ENCODE measurements at regions not wholly inside any gene's neighbourhood (a gene's known extent, or its start where the extent isn't known, plus 50 kb on each side); places are given as distances from the start of the nearest gene placed in this dataset.
"Not testable (repeated sequence)": the region's sequence is repeated elsewhere in the genome, so short reads cannot be mapped to it uniquely, and the experiment has no call there.

- ATAC-seq (replicated peaks), result no peak
- Mint-ChIP-seq H3K36me3 (no peaks in the 10 kb centered on the region), H3K27me3 (no peaks in the 10 kb centered on the region), H3K4me1 (no peaks in the 10 kb centered on the region), H3K27ac (no peak overlapping the region), H3K4me3 (no peak overlapping the region), H3K9me3 (no peaks in the 10 kb centered on the region)
- no peak for DNase-seq
Measured at GRCh38 chr3:17830788-17831187, 88.4 kb upstream of the TBC1D5 start.

- Mint-ChIP-seq H3K4me1 (no peaks in the 10 kb centered on the region), H3K4me3 (no peak overlapping the region), H3K27ac (no peak overlapping the region), H3K9me3 (no peaks in the 10 kb centered on the region), H3K36me3 (no peaks in the 10 kb centered on the region), H3K27me3 (no peaks in the 10 kb centered on the region)
- ATAC-seq (replicated peaks) (no peak), DNase-seq (no peak)
Measured at GRCh38 chr3:17828388-17828787, 86.0 kb upstream of the TBC1D5 start.

GRCh38 chr3:17825298-17825697 is 82.9 kb upstream of the TBC1D5 start:
- no peaks in the 10 kb centered on the region for H3K36me3 Mint-ChIP-seq
- ATAC-seq (replicated peaks) (no peak), DNase-seq (no peak)
- H3K4me3 Mint-ChIP-seq, result no peak overlapping the region
- H3K4me1 Mint-ChIP-seq, result peaks cover 0 to 2% of the 10 kb centered on the region in 2 donors
- no peaks in the 10 kb centered on the region for H3K9me3 Mint-ChIP-seq
- H3K27ac Mint-ChIP-seq, result no peak overlapping the region
- no peaks in the 10 kb centered on the region for H3K27me3 Mint-ChIP-seq

- Mint-ChIP-seq H3K4me1 (peaks cover 0 to 2% of the 10 kb centered on the region in 2 donors), H3K9me3 (no peaks in the 10 kb centered on the region), H3K27ac (no peak overlapping the region), H3K4me3 (no peak overlapping the region), H3K27me3 (no peaks in the 10 kb centered on the region), H3K36me3 (no peaks in the 10 kb centered on the region)
- DNase-seq, result no peak
- ATAC-seq (replicated peaks), result no peak
Measured at GRCh38 chr3:17823816-17824215, 81.4 kb upstream of the TBC1D5 start.

- DNase-seq (no peak), ATAC-seq (replicated peaks) (no peak)
- Mint-ChIP-seq H3K4me1 (peaks cover 0 to 2% of the 10 kb centered on the region in 2 donors), H3K27me3 (no peaks in the 10 kb centered on the region), H3K27ac (no peak overlapping the region), H3K4me3 (no peak overlapping the region), H3K36me3 (no peaks in the 10 kb centered on the region), H3K9me3 (no peaks in the 10 kb centered on the region)
Measured at GRCh38 chr3:17823036-17823435, 80.6 kb upstream of the TBC1D5 start.

- peaks cover 0 to 2% of the 10 kb centered on the region in 2 donors for H3K4me1 Mint-ChIP-seq
- H3K27ac Mint-ChIP-seq, result no peak overlapping the region
- ATAC-seq (replicated peaks) (no peak), DNase-seq (no peak)
- H3K4me3 Mint-ChIP-seq, result no peak overlapping the region
- H3K36me3 Mint-ChIP-seq, result no peaks in the 10 kb centered on the region
- no peaks in the 10 kb centered on the region for H3K27me3 Mint-ChIP-seq
- no peaks in the 10 kb centered on the region for H3K9me3 Mint-ChIP-seq
Measured at GRCh38 chr3:17820704-17821103, 78.3 kb upstream of the TBC1D5 start.

- peaks cover 0 to 2% of the 10 kb centered on the region in 2 donors for H3K4me1 Mint-ChIP-seq
- H3K27me3 Mint-ChIP-seq, result no peaks in the 10 kb centered on the region
- H3K9me3 Mint-ChIP-seq, result no peaks in the 10 kb centered on the region
- DNase-seq (no peak), ATAC-seq (replicated peaks) (no peak)
- H3K36me3 Mint-ChIP-seq, result no peaks in the 10 kb centered on the region
- no peak overlapping the region for H3K4me3 Mint-ChIP-seq
- no peak overlapping the region for H3K27ac Mint-ChIP-seq
Measured at GRCh38 chr3:17820275-17820674, 77.8 kb upstream of the TBC1D5 start.

GRCh38 chr3:17817973-17818372 is 75.5 kb upstream of the TBC1D5 start:
- H3K4me1 Mint-ChIP-seq; H3K27ac Mint-ChIP-seq; H3K9me3 Mint-ChIP-seq; H3K36me3 Mint-ChIP-seq; H3K27me3 Mint-ChIP-seq; H3K4me3 Mint-ChIP-seq; ATAC-seq (replicated peaks); DNase-seq: not testable (repeated sequence)

- DNase-seq, result no peak
- Mint-ChIP-seq H3K4me1 (peaks cover 0 to 2% of the 10 kb centered on the region in 2 donors), H3K27me3 (no peaks in the 10 kb centered on the region), H3K27ac (no peak overlapping the region), H3K4me3 (no peak overlapping the region), H3K36me3 (no peaks in the 10 kb centered on the region), H3K9me3 (no peaks in the 10 kb centered on the region)
- ATAC-seq (replicated peaks), result no peak
Measured at GRCh38 chr3:17817545-17817944, 75.1 kb upstream of the TBC1D5 start.

- not testable (repeated sequence) for DNase-seq; H3K27ac Mint-ChIP-seq; H3K36me3 Mint-ChIP-seq; H3K27me3 Mint-ChIP-seq; H3K4me1 Mint-ChIP-seq; H3K9me3 Mint-ChIP-seq; ATAC-seq (replicated peaks); H3K4me3 Mint-ChIP-seq
Measured at GRCh38 chr3:17816839-17817238, 74.4 kb upstream of the TBC1D5 start.

GRCh38 chr3:17812328-17812727 is 69.9 kb upstream of the TBC1D5 start:
- not testable (repeated sequence) for DNase-seq; ATAC-seq (replicated peaks); H3K27ac Mint-ChIP-seq; H3K9me3 Mint-ChIP-seq; H3K36me3 Mint-ChIP-seq; H3K4me1 Mint-ChIP-seq; H3K4me3 Mint-ChIP-seq; H3K27me3 Mint-ChIP-seq

GRCh38 chr3:17811646-17812045 is 69.2 kb upstream of the TBC1D5 start:
- no peak overlapping the region for H3K4me3 Mint-ChIP-seq
- DNase-seq, result no peak

GRCh38 chr3:17810759-17811158 is 68.3 kb upstream of the TBC1D5 start:
- no peak for ATAC-seq (replicated peaks)

More at GRCh38 chr3:17811646-17812045, 69.2 kb upstream of the TBC1D5 start:
- Mint-ChIP-seq H3K27ac (no peak overlapping the region), H3K9me3 (no peaks in the 10 kb centered on the region), H3K4me1 (peaks cover 2 to 7% of the 10 kb centered on the region in 2 donors), H3K27me3 (peaks cover 0 to 7% of the 10 kb centered on the region in 2 donors), H3K36me3 (no peaks in the 10 kb centered on the region)
- ATAC-seq (replicated peaks), result no peak

GRCh38 chr3:17808994-17809393 is 66.6 kb upstream of the TBC1D5 start:
- peaks cover 0 to 11% of the 10 kb centered on the region in 2 donors for H3K27me3 Mint-ChIP-seq
- ATAC-seq (replicated peaks), result no peak
- no peak overlapping the region for H3K27ac Mint-ChIP-seq
- peaks cover 7 to 12% of the 10 kb centered on the region in 2 donors for H3K4me1 Mint-ChIP-seq
- no peaks in the 10 kb centered on the region for H3K36me3 Mint-ChIP-seq
- H3K4me3 Mint-ChIP-seq, result no peak overlapping the region
- H3K9me3 Mint-ChIP-seq, result no peaks in the 10 kb centered on the region
- DNase-seq, result no peak

More at GRCh38 chr3:17810759-17811158, 68.3 kb upstream of the TBC1D5 start:
- peaks cover 7 to 12% of the 10 kb centered on the region in 2 donors for H3K4me1 Mint-ChIP-seq
- no peaks in the 10 kb centered on the region for H3K36me3 Mint-ChIP-seq
- no peak overlapping the region for H3K27ac Mint-ChIP-seq
- H3K4me3 Mint-ChIP-seq, result no peak overlapping the region
- no peaks in the 10 kb centered on the region for H3K9me3 Mint-ChIP-seq
- DNase-seq, result no peak
- peaks cover 0 to 11% of the 10 kb centered on the region in 2 donors for H3K27me3 Mint-ChIP-seq

- H3K4me1 Mint-ChIP-seq, result peaks cover 17 to 21% of the 10 kb centered on the region in 2 donors
- no peaks in the 10 kb centered on the region for H3K9me3 Mint-ChIP-seq
- peaks cover 0 to 11% of the 10 kb centered on the region in 2 donors for H3K27me3 Mint-ChIP-seq
- H3K36me3 Mint-ChIP-seq, result no peaks in the 10 kb centered on the region
- H3K27ac Mint-ChIP-seq, result no peak overlapping the region
- H3K4me3 Mint-ChIP-seq, result no peak overlapping the region
- DNase-seq, result no peak
- no peak for ATAC-seq (replicated peaks)
Measured at GRCh38 chr3:17806876-17807275, 64.4 kb upstream of the TBC1D5 start.

- H3K9me3 Mint-ChIP-seq, result no peaks in the 10 kb centered on the region
- DNase-seq (no peak), ATAC-seq (replicated peaks) (peak in 1 of 2 donors; percentile 61)
- H3K4me3 Mint-ChIP-seq, result no peak overlapping the region
- peaks cover 17 to 21% of the 10 kb centered on the region in 2 donors for H3K4me1 Mint-ChIP-seq
- no peak overlapping the region for H3K27ac Mint-ChIP-seq
- no peaks in the 10 kb centered on the region for H3K36me3 Mint-ChIP-seq
- H3K27me3 Mint-ChIP-seq, result peaks cover 0 to 11% of the 10 kb centered on the region in 2 donors
Measured at GRCh38 chr3:17806201-17806600, 63.8 kb upstream of the TBC1D5 start.

Measured in stimulated activated naive B cell treated with anti-CD40 and anti-IgM and Interleukin-4, amounts not matched to agents 10 μg/mL and 1 μg/mL and 100 μg/mL, for 72 hours (primary cell).